Urinary bladder (tissue), 3 donors: ENCODE measurements at regions not wholly inside any gene's neighbourhood (a gene's known extent, or its start where the extent isn't known, plus 50 kb on each side); places are given as distances from the start of the nearest gene placed in this dataset.

ENCODE experiments used
- DNase-seq: peaks from one replicate; pipeline ENCODE4 v3.0.0-alpha.2; 2015; ENCODE audit errors: extremely low spot score
- H3K27ac ChIP-seq: one replicate; pipeline ENCODE4 v1.5.1; 2013; ENCODE audit warnings: low read depth, mild to moderate bottlenecking, moderate library complexity
- H3K36me3 ChIP-seq: one replicate; pipeline ENCODE4 v1.6.1; 2013; ENCODE audit warnings: mild to moderate bottlenecking, moderate library complexity; ENCODE audit not compliant: insufficient read depth
- H3K4me1 ChIP-seq: one replicate; pipeline ENCODE4 v1.6.1; 2013; ENCODE audit warnings: mild to moderate bottlenecking, moderate library complexity; ENCODE audit not compliant: insufficient read depth
- H3K4me3 ChIP-seq: one replicate; pipeline ENCODE4 v1.5.1; 2013; ENCODE audit warnings: low read depth, low read length
- WGBS: extraction: QIAGEN DNeasy Blood & Tissue Kit; methylation state at CpG from one replicate; pipeline ENCODE4 v1.1.7; 2013; 5-methylcytosine and 5-hydroxymethylcytosine counted together
- donor health status: healthy with polysubstance abuse.
- donor health status: healthy.

GRCh38 chr13:47480951-47481350, 520.1 kb downstream of the SUCLA2 start:
- H3K4me1 ChIP-seq, result no peaks in the 10 kb centered on the region
- WGBS, result 69% methylated on average over 3 of the region's 3 CpGs
- H3K36me3 ChIP-seq, result no peaks in the 10 kb centered on the region
- DNase-seq, result no peak
- H3K4me3 ChIP-seq, result no peak overlapping the region
- H3K27ac ChIP-seq, result no peak overlapping the region

- H3K4me3 ChIP-seq, result no peak overlapping the region
- H3K36me3 ChIP-seq, result no peaks in the 10 kb centered on the region
- no peak for DNase-seq
- 84% methylated on average over 4 of the region's 4 CpGs for WGBS
- H3K27ac ChIP-seq, result no peak overlapping the region
- H3K4me1 ChIP-seq, result no peaks in the 10 kb centered on the region
Observed at GRCh38 chr13:47480121-47480520, 521.0 kb downstream of the SUCLA2 start.

GRCh38 chr13:47478985-47479384, 522.1 kb downstream of the SUCLA2 start:
- H3K4me3 ChIP-seq, result no peak overlapping the region
- no peak overlapping the region for H3K27ac ChIP-seq
- H3K4me1 ChIP-seq, result no peaks in the 10 kb centered on the region
- no peaks in the 10 kb centered on the region for H3K36me3 ChIP-seq
- no peak for DNase-seq

- WGBS, result 51% methylated on average over 11 of the region's 11 CpGs
- Histone ChIP-seq H3K4me1 (no peaks in the 10 kb centered on the region), H3K27ac (no peak overlapping the region), H3K36me3 (no peaks in the 10 kb centered on the region), H3K4me3 (no peak overlapping the region)
- no peak for DNase-seq
Observed at GRCh38 chr13:47475441-47475948, 525.6 kb downstream of the SUCLA2 start.

- 63% methylated on average over 8 of the region's 8 CpGs for WGBS
- Histone ChIP-seq H3K27ac (no peak overlapping the region), H3K36me3 (no peaks in the 10 kb centered on the region), H3K4me3 (no peak overlapping the region), H3K4me1 (no peaks in the 10 kb centered on the region)
- no peak for DNase-seq
Observed at GRCh38 chr13:47474839-47475238, 526.2 kb downstream of the SUCLA2 start.

- WGBS, result 55% methylated on average over 2 of the region's 2 CpGs
Observed at GRCh38 chr13:47474326-47474725, 526.7 kb downstream of the SUCLA2 start.

GRCh38 chr13:47472516-47472915, 528.6 kb downstream of the SUCLA2 start:
- Histone ChIP-seq H3K36me3 (no peaks in the 10 kb centered on the region), H3K27ac (no peak overlapping the region), H3K4me3 (no peak overlapping the region), H3K4me1 (no peaks in the 10 kb centered on the region)
- no peak for DNase-seq
- 55% methylated on average over 2 of the region's 2 CpGs for WGBS

More at GRCh38 chr13:47474326-47474725, 526.7 kb downstream of the SUCLA2 start:
- DNase-seq, result no peak
- H3K36me3 ChIP-seq, result no peaks in the 10 kb centered on the region
- no peaks in the 10 kb centered on the region for H3K4me1 ChIP-seq
- no peak overlapping the region for H3K4me3 ChIP-seq
- no peak overlapping the region for H3K27ac ChIP-seq

GRCh38 chr13:47463726-47464125, 537.3 kb downstream of the SUCLA2 start:
- Histone ChIP-seq H3K4me1 (no peaks in the 10 kb centered on the region), H3K36me3 (no peaks in the 10 kb centered on the region), H3K27ac (no peak overlapping the region), H3K4me3 (no peak overlapping the region)
- 72% methylated on average over 6 of the region's 6 CpGs for WGBS
- no peak for DNase-seq

GRCh38 chr13:47463002-47463401, 538.1 kb downstream of the SUCLA2 start:
- 90% methylated on average over 2 of the region's 2 CpGs for WGBS

GRCh38 chr13:47461816-47462215, 539.3 kb downstream of the SUCLA2 start:
- Histone ChIP-seq H3K27ac (no peak overlapping the region), H3K4me3 (no peak overlapping the region), H3K36me3 (no peaks in the 10 kb centered on the region), H3K4me1 (no peaks in the 10 kb centered on the region)
- DNase-seq, result no peak
- 81% methylated on average over 1 of the region's 1 CpG for WGBS

More at GRCh38 chr13:47463002-47463401, 538.1 kb downstream of the SUCLA2 start:
- Histone ChIP-seq H3K4me1 (no peaks in the 10 kb centered on the region), H3K36me3 (no peaks in the 10 kb centered on the region), H3K4me3 (no peak overlapping the region), H3K27ac (no peak overlapping the region)
- DNase-seq, result no peak

- DNase-seq, result no peak
- H3K36me3 ChIP-seq, result no peaks in the 10 kb centered on the region
- no peak overlapping the region for H3K4me3 ChIP-seq
- H3K4me1 ChIP-seq, result no peaks in the 10 kb centered on the region
- WGBS, result 29% methylated on average over 2 of the region's 2 CpGs
- H3K27ac ChIP-seq, result no peak overlapping the region
Observed at GRCh38 chr13:47459512-47459911, 541.6 kb downstream of the SUCLA2 start.

- H3K27ac ChIP-seq, result no peak overlapping the region
- no peaks in the 10 kb centered on the region for H3K4me1 ChIP-seq
- no peak overlapping the region for H3K4me3 ChIP-seq
- DNase-seq, result no peak
- no peaks in the 10 kb centered on the region for H3K36me3 ChIP-seq
Observed at GRCh38 chr13:47457626-47458025, 543.4 kb downstream of the SUCLA2 start.

- H3K4me1 ChIP-seq, result no peaks in the 10 kb centered on the region
- no peak for DNase-seq
- H3K27ac ChIP-seq, result no peak overlapping the region
- H3K4me3 ChIP-seq, result no peak overlapping the region
- H3K36me3 ChIP-seq, result no peaks in the 10 kb centered on the region
Observed at GRCh38 chr13:47455626-47456025, 545.4 kb downstream of the SUCLA2 start.

- no peak for DNase-seq
- Histone ChIP-seq H3K27ac (no peak overlapping the region), H3K4me3 (no peak overlapping the region), H3K4me1 (no peaks in the 10 kb centered on the region), H3K36me3 (no peaks in the 10 kb centered on the region)
- 46% methylated on average over 3 of the region's 3 CpGs for WGBS
Observed at GRCh38 chr13:47454986-47455385, 546.1 kb downstream of the SUCLA2 start.

GRCh38 chr13:47437406-47437805, 540.6 kb upstream of the HTR2A start:
- Histone ChIP-seq H3K4me1 (no peaks in the 10 kb centered on the region), H3K4me3 (no peak overlapping the region), H3K36me3 (no peaks in the 10 kb centered on the region), H3K27ac (no peak overlapping the region)
- DNase-seq, result no peak
- WGBS, result 61% methylated on average over 2 of the region's 2 CpGs
